ENCODE measurements at regions not wholly inside any gene's neighbourhood (a gene's known extent, or its start where the extent isn't known, plus 50 kb on each side); places are given as distances from the start of the nearest gene placed in this dataset.

DNA sequence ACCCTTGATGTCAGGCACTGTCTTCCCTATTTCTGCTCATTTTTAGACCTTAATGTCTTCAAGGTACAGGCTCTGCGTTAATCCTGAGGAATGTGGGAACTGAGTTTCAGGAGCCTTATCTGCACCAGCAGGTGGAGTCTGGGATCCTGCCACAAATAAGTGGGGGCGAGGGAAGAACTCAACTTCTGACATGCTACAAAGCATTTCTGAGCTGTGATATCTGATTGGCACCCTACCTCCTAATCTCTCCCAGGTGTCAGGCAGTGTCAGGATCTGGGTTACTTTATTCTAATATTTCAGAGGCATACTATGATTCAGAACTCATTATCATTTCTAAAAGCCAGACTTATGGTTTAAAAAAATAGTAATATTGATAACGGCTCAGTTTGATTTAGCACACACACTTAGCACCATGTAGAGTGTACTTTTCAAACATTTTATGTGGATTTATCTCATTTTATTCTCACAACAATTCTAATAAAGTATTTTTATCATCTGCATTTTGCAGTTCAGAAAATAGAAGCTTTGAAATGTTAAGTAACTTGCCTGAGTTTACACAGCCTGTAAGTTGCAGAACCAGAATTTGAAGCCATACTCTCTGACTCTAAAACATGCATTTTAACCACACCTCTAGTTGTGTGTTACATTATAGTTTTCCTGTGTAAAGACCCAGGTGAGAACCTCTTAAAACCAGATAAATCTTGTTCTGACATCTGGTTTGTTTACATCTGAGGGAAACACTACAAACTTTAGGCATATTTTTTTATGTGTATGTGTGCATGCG, 358.6 kb downstream of the TDRD3 start:
- H3K4me1 ChIP-seq (ENCODE audit: control insufficient read depth, insufficient read depth, low read length, poor library complexity, severe bottlenecking): peaks cover 49% of the 10 kb centered on the region
- H3K36me3 ChIP-seq (ENCODE audit: control insufficient read depth, insufficient read depth, low read length): no peaks in the 10 kb centered on the region
- H3K9me3 ChIP-seq (ENCODE audit: control insufficient read depth, low read length): no peaks in the 10 kb centered on the region
- H3K4me3 ChIP-seq (ENCODE audit: extremely low read depth, insufficient read depth, low read length, poor library complexity, severe bottlenecking): no peak overlapping the region
- WGBS, 2 experiments (ENCODE audit: insufficient coverage in 2 of 2): 83 to 100% methylated on average over 1 of the region's 4 CpGs
- peak overlapping the region; percentile 50 for H3K27ac ChIP-seq (ENCODE audit: low read depth, low read length, severe bottlenecking)

DNA sequence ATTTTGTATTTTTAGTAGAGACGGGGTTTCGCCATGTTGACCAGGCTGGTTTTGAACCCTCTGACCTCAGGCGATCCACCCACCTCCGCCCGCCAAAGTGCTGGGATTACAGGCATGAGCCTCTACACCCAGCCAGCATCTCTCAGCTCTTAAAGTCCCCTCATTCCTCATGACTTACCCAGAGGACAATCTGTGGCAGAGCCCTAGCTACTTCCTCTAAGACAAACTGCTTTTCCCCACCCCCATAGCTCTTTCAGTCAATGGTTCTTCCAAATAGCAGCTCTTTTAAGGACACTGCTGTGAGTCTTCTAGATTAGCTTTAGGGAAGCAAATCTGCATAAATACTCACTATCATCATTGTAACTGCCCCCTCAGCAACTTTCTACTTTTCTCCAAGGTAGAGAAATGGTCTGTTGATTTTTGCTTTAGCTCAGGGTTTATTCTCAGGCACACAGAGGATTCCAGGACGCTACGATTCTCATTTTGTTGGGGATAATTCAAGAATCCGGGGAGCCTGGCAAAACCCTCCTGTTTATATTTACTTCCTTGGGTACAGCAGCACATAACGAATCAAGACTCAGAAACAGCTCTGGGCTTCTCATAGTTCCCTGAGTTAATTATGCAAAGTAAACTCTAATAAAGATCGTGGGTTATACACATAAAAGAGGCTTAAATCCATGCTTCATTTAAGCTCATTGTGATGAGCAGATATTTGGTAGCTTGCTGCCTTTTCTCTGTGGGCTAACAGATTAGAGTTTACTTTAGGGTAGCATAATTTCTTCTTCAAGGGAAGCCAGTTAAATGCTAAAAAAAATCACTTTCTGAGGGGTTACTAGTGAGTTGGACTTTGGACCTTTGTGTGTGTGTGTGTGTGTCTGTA, 357.4 kb downstream of the TDRD3 start:
- Histone ChIP-seq H3K27ac (ENCODE audit: low read depth, low read length, severe bottlenecking) (peak overlapping the region; percentile 1), H3K36me3 (ENCODE audit: control insufficient read depth, insufficient read depth, low read length) (no peaks in the 10 kb centered on the region), H3K4me3 (ENCODE audit: extremely low read depth, insufficient read depth, low read length, poor library complexity, severe bottlenecking) (no peak overlapping the region), H3K9me3 (ENCODE audit: control insufficient read depth, low read length) (no peaks in the 10 kb centered on the region), H3K4me1 (ENCODE audit: control insufficient read depth, insufficient read depth, low read length, poor library complexity, severe bottlenecking) (peaks cover 41% of the 10 kb centered on the region)
- 89 to 95% methylated on average over 5 to 6 of the region's 10 CpGs for WGBS, 2 experiments (ENCODE audit: insufficient coverage in 2 of 2)

DNA sequence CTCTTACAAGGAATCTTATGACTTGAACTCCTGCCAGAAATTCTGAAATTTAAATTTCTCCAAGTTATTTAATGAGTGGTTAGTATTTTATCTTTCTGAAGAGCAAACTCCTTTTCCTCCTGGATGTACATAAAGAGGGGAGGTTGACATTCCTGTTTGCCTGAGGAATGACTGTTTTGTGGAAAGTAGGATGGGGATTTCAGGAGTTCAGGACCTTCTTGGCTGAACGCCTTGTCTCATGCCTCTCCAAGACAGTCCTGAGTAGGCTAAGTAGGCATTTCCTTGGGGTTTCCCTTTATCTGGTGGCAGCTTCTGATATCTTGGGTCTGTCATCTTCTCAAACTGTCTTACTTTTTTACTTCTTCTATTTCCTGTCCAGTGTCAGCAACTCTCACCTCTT, 356.6 kb downstream of the TDRD3 start:
- no peak overlapping the region for H3K4me3 ChIP-seq (ENCODE audit: extremely low read depth, insufficient read depth, low read length, poor library complexity, severe bottlenecking)
- H3K9me3 ChIP-seq (ENCODE audit: control insufficient read depth, low read length): no peaks in the 10 kb centered on the region
- H3K36me3 ChIP-seq (ENCODE audit: control insufficient read depth, insufficient read depth, low read length): no peaks in the 10 kb centered on the region
- H3K27ac ChIP-seq (ENCODE audit: low read depth, low read length, severe bottlenecking): no peak overlapping the region
- peaks cover 33% of the 10 kb centered on the region for H3K4me1 ChIP-seq (ENCODE audit: control insufficient read depth, insufficient read depth, low read length, poor library complexity, severe bottlenecking)
- 86 to 100% methylated on average over 1 of the region's 1 CpG for WGBS, 2 experiments (ENCODE audit: insufficient coverage in 2 of 2)

DNA sequence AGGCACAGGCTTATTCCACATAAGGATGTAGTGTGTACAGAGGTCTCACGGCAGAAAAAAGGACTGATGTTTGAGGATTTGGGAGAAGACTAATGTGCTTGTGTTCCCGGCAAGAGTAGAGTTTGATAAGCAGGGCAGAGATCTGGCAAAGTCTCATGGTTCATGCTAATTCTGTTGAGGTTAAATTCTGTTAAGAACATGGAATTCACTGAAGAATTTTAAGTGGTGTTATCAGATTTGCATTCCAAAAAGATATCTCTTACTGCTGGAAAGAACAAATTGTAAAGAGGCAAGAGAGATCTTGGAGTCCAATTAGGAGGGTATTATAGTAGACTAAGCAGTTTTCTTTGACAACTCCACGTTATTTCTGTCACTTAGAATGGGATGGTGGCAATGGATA, 348.3 kb downstream of the TDRD3 start:
- no peaks in the 10 kb centered on the region for H3K36me3 ChIP-seq (ENCODE audit: control insufficient read depth, insufficient read depth, low read length)
- no peak overlapping the region for H3K4me3 ChIP-seq (ENCODE audit: extremely low read depth, insufficient read depth, low read length, poor library complexity, severe bottlenecking)
- H3K4me1 ChIP-seq (ENCODE audit: control insufficient read depth, insufficient read depth, low read length, poor library complexity, severe bottlenecking): no peaks in the 10 kb centered on the region
- WGBS, 2 experiments (ENCODE audit: insufficient coverage in 2 of 2): 79 to 93% methylated on average over 3 of the region's 3 CpGs
- H3K9me3 ChIP-seq (ENCODE audit: control insufficient read depth, low read length): peaks cover 4% of the 10 kb centered on the region
- no peak overlapping the region for H3K27ac ChIP-seq (ENCODE audit: low read depth, low read length, severe bottlenecking)

- Histone ChIP-seq H3K27ac (ENCODE audit: low read depth, low read length, severe bottlenecking) (no peak overlapping the region), H3K36me3 (ENCODE audit: control insufficient read depth, insufficient read depth, low read length) (no peaks in the 10 kb centered on the region), H3K4me3 (ENCODE audit: extremely low read depth, insufficient read depth, low read length, poor library complexity, severe bottlenecking) (no peak overlapping the region), H3K9me3 (ENCODE audit: control insufficient read depth, low read length) (no peaks in the 10 kb centered on the region), H3K4me1 (ENCODE audit: control insufficient read depth, insufficient read depth, low read length, poor library complexity, severe bottlenecking) (no peaks in the 10 kb centered on the region)
These were observed 336.9 kb downstream of the TDRD3 start for GRCh38 chr13:60733933-60734332.

DNA sequence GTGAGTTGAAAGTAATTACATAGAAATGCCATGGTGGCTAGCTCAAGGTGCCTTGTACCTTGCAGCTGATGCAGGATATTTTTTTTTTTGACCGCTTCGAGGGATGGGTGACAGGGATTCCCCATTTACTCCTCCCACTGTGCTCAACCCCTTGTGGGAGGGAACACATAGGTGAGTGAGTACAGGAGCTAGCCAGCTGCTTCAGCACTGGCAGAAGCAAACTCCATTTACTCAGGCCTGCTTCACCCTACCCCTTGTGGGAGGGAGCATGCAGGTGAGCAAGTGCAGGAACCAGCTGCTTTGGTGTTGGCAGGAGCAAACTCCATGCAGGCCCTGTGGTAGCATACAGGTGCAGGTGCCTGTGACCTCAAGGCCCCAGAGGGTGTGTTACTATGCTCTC, 330.1 kb downstream of the TDRD3 start:
- Histone ChIP-seq H3K27ac (ENCODE audit: low read depth, low read length, severe bottlenecking) (no peak overlapping the region), H3K4me1 (ENCODE audit: control insufficient read depth, insufficient read depth, low read length, poor library complexity, severe bottlenecking) (no peaks in the 10 kb centered on the region), H3K4me3 (ENCODE audit: extremely low read depth, insufficient read depth, low read length, poor library complexity, severe bottlenecking) (no peak overlapping the region), H3K9me3 (ENCODE audit: control insufficient read depth, low read length) (no peaks in the 10 kb centered on the region), H3K36me3 (ENCODE audit: control insufficient read depth, insufficient read depth, low read length) (no peaks in the 10 kb centered on the region)
- no CpG with 5 or more reads among the region's 2 CpGs for WGBS, 2 experiments (ENCODE audit: insufficient coverage in 2 of 2)

- Histone ChIP-seq H3K4me3 (ENCODE audit: extremely low read depth, insufficient read depth, low read length, poor library complexity, severe bottlenecking) (no peak overlapping the region), H3K36me3 (ENCODE audit: control insufficient read depth, insufficient read depth, low read length) (no peaks in the 10 kb centered on the region), H3K27ac (ENCODE audit: low read depth, low read length, severe bottlenecking) (no peak overlapping the region), H3K4me1 (ENCODE audit: control insufficient read depth, insufficient read depth, low read length, poor library complexity, severe bottlenecking) (no peaks in the 10 kb centered on the region), H3K9me3 (ENCODE audit: control insufficient read depth, low read length) (no peaks in the 10 kb centered on the region)
- 100% methylated on average over 1 to 2 of the region's 3 CpGs for WGBS, 2 experiments (ENCODE audit: insufficient coverage in 2 of 2)
These were observed 324.0 kb downstream of the TDRD3 start for GRCh38 chr13:60721063-60721462.

- no peaks in the 10 kb centered on the region for H3K9me3 ChIP-seq (ENCODE audit: control insufficient read depth, low read length)
- WGBS, 2 experiments (ENCODE audit: insufficient coverage in 2 of 2): 92% methylated on average over 3 of the region's 3 CpGs; no CpG with 5 or more reads in 1 of the 2 experiments
These were observed 323.6 kb downstream of the TDRD3 start for GRCh38 chr13:60720590-60720989.

DNA sequence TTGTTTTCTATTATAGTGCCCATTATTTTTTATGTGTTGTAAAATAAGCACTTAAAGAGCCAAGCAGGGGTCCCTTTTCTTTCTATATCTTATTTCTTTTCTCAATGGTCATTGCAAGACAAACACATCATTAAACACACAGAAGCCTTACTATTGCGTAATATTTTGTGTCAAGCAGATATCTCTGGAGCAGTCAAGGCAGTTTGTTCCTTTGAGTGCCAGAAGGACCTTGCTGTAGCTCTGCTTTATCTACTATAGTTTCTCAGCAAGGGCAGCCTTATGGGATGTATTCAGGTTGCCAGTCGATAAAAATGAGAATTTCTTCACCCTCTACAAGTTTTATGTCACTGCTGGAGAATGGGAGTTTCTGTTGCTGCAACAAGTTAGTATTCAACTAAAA, 319.3 kb downstream of the TDRD3 start:
- Histone ChIP-seq H3K27ac (ENCODE audit: low read depth, low read length, severe bottlenecking) (no peak overlapping the region), H3K9me3 (ENCODE audit: control insufficient read depth, low read length) (no peaks in the 10 kb centered on the region), H3K36me3 (ENCODE audit: control insufficient read depth, insufficient read depth, low read length) (no peaks in the 10 kb centered on the region), H3K4me1 (ENCODE audit: control insufficient read depth, insufficient read depth, low read length, poor library complexity, severe bottlenecking) (no peaks in the 10 kb centered on the region), H3K4me3 (ENCODE audit: extremely low read depth, insufficient read depth, low read length, poor library complexity, severe bottlenecking) (no peak overlapping the region)
- 100% methylated on average over 1 of the region's 2 CpGs; no CpG with 5 or more reads in 1 of the 2 experiments for WGBS, 2 experiments (ENCODE audit: insufficient coverage in 2 of 2)

More at GRCh38 chr13:60720590-60720989, 323.6 kb downstream of the TDRD3 start:
- Histone ChIP-seq H3K4me1 (ENCODE audit: control insufficient read depth, insufficient read depth, low read length, poor library complexity, severe bottlenecking) (no peaks in the 10 kb centered on the region), H3K36me3 (ENCODE audit: control insufficient read depth, insufficient read depth, low read length) (no peaks in the 10 kb centered on the region), H3K27ac (ENCODE audit: low read depth, low read length, severe bottlenecking) (no peak overlapping the region), H3K4me3 (ENCODE audit: extremely low read depth, insufficient read depth, low read length, poor library complexity, severe bottlenecking) (no peak overlapping the region)

GRCh38 chr13:60707878-60708277, 310.9 kb downstream of the TDRD3 start:
- no peak overlapping the region for H3K4me3 ChIP-seq (ENCODE audit: extremely low read depth, insufficient read depth, low read length, poor library complexity, severe bottlenecking)
- H3K27ac ChIP-seq (ENCODE audit: low read depth, low read length, severe bottlenecking): no peak overlapping the region
- no peaks in the 10 kb centered on the region for H3K36me3 ChIP-seq (ENCODE audit: control insufficient read depth, insufficient read depth, low read length)
- H3K9me3 ChIP-seq (ENCODE audit: control insufficient read depth, low read length): no peaks in the 10 kb centered on the region
- no peaks in the 10 kb centered on the region for H3K4me1 ChIP-seq (ENCODE audit: control insufficient read depth, insufficient read depth, low read length, poor library complexity, severe bottlenecking)

DNA sequence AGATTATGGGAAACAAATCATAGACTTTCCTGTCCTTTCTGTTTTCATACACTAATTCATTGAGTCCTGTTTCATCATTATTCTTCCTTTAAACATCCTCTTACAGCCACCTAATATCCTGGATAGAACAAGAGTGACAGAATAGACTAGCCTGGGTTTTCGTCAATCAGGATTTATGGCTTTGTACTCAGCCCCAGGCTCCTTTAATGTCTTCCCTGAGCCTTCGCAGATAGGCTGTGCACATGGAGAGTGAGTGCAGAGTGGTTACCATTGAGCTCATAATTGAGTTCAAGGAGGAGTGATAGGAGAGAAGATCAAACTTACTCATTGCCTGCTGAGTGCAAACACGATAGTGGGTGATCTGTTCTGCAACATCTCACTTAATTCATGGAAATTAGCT, 304.9 kb downstream of the TDRD3 start:
- 80 to 82% methylated on average over 2 of the region's 3 CpGs for WGBS, 2 experiments (ENCODE audit: insufficient coverage in 2 of 2)
- no peaks in the 10 kb centered on the region for H3K9me3 ChIP-seq (ENCODE audit: control insufficient read depth, low read length)
- no peaks in the 10 kb centered on the region for H3K36me3 ChIP-seq (ENCODE audit: control insufficient read depth, insufficient read depth, low read length)
- H3K4me3 ChIP-seq (ENCODE audit: extremely low read depth, insufficient read depth, low read length, poor library complexity, severe bottlenecking): no peak overlapping the region
- H3K27ac ChIP-seq (ENCODE audit: low read depth, low read length, severe bottlenecking): no peak overlapping the region
- no peaks in the 10 kb centered on the region for H3K4me1 ChIP-seq (ENCODE audit: control insufficient read depth, insufficient read depth, low read length, poor library complexity, severe bottlenecking)

All from mesodermal cell (in vitro differentiated cells).